Ovary (tissue), 7 donors: ENCODE measurements at regions not wholly inside any gene's neighbourhood (a gene's known extent, or its start where the extent isn't known, plus 50 kb on each side); places are given as distances from the start of the nearest gene placed in this dataset.

Experiments used
- DNase-seq, 5 donors: peaks; one replicate each; pipeline ENCODE4 v3.0.0-alpha.2; 2019 to 2020
- H3K27ac ChIP-seq, 2 donors: fragments of 200-600 bp; one replicate each; pipeline versions ENCODE4 v1.5.1 to v1.8.0; 2019 to 2022
- H3K27me3 ChIP-seq: fragments of 200-600 bp; one replicate; pipeline ENCODE4 v1.8.0; 2022
- H3K36me3 ChIP-seq: fragments of 200-600 bp; sonication (generic); one replicate; pipeline ENCODE4 v1.5.1; 2019
- H3K4me1 ChIP-seq: one replicate; pipeline ENCODE4 v1.8.1; 2013; ENCODE audit warnings: mild to moderate bottlenecking, moderate library complexity; ENCODE audit not compliant: insufficient read depth
- H3K4me3 ChIP-seq: fragments of 200-600 bp; sonication (generic); one replicate; pipeline ENCODE4 v1.5.1; 2017
- H3K9me3 ChIP-seq, 2 donors: fragments of 200-600 bp in 1 of 2; sonication (generic) in 1 of 2; one replicate each; pipeline versions ENCODE4 v1.5.1 to v1.8.1; 2013 to 2019; ENCODE audit warnings: mild to moderate bottlenecking in 1 of 2, moderate library complexity in 1 of 2
- CTCF ChIP-seq, 3 donors: fragments of 450-650 bp in 2 of 3; fragments of 200-600 bp in 1 of 3; IDR thresholded peaks; one replicate each; pipeline versions ENCODE4 v1.5.1 to v1.8.0; 2016 to 2022; ENCODE audit warnings: antibody characterized with exemption in 3 of 3, mild to moderate bottlenecking in 1 of 3
- EP300 ChIP-seq: sonication (generic); formaldehyde crosslinking; IDR thresholded peaks from one replicate; pipeline ENCODE4 v1.6.1; 2017; ENCODE audit warnings: antibody characterized with exemption
- POLR2A ChIP-seq: fragments of 450-650 bp; IDR thresholded peaks from one replicate; pipeline ENCODE4 v1.6.1; 2017; ENCODE audit warnings: antibody characterized with exemption, mild to moderate bottlenecking, moderate library complexity
- WGBS, 3 donors: extraction: QIAGEN DNeasy Blood & Tissue Kit in 1 of 3; methylation state at CpG; one replicate each; pipeline versions ENCODE4 v1.1.5 to v1.1.7; 2013 to 2017; 5-methylcytosine and 5-hydroxymethylcytosine counted together
- intact Hi-C, 4 donors: fragments of 100-400 bp; cut with DNase I; formaldehyde crosslinking; loops; one replicate each; pipeline versions ENCODE4 v1.11.0 to v1.15.1; 2022 to 2023
- donor health status: DM: no; HTN: no; CAD: no; lungs with moderate emphysema.
- donor health status: DM: no; HTN: no; CAD: no.
- donor health status: Bipolar disorder and iron deficiency.
- donor health status: DM: no; HTN: no; CAD: no.
- donor health status: DM: yes; HTN: yes; CAD: no.

GRCh38 chr12:46935271-46935847, 109.6 kb upstream of the SLC38A4 start:
- Histone ChIP-seq H3K4me1 (no peaks in the 10 kb centered on the region), H3K36me3 (no peaks in the 10 kb centered on the region), H3K4me3 (no peak overlapping the region), H3K27ac (no peak overlapping the region), H3K27me3 (no peaks in the 10 kb centered on the region), H3K9me3 (no peaks in the 10 kb centered on the region)
- TF ChIP-seq POLR2A (no peak), CTCF (IDR thresholded peaks at IDR 0.05) (no peak), EP300 (no peak)
- intact Hi-C loops, result loop anchor here in 1 of 4 donors (10.0 kb wide), 1 partner anchor 251 kb away; no protein-coding TSS in a partner anchor
- WGBS, 3 donors, result 78 to 82% (median 79%) methylated on average over 3 of the region's 3 CpGs
- DNase-seq, result no peak

- Histone ChIP-seq H3K27me3 (no peaks in the 10 kb centered on the region), H3K9me3 (no peaks in the 10 kb centered on the region), H3K27ac (no peak overlapping the region), H3K4me3 (no peak overlapping the region), H3K36me3 (no peaks in the 10 kb centered on the region), H3K4me1 (no peaks in the 10 kb centered on the region)
- no peak for DNase-seq
- TF ChIP-seq CTCF (IDR thresholded peaks at IDR 0.05) (no peak), EP300 (no peak), POLR2A (no peak)
- intact Hi-C loops, result loop anchor here in 1 of 4 donors (10.0 kb wide), 1 partner anchor 251 kb away; no protein-coding TSS in a partner anchor
- WGBS, 3 donors, result 39 to 54% (median 52%) methylated on average over 2 of the region's 2 CpGs
Measured at GRCh38 chr12:46936042-46936441, 110.2 kb upstream of the SLC38A4 start.

GRCh38 chr12:46938071-46938678, 112.4 kb upstream of the SLC38A4 start:
- DNase-seq, result no peak
- Histone ChIP-seq H3K9me3 (no peaks in the 10 kb centered on the region), H3K4me3 (no peak overlapping the region), H3K27me3 (no peaks in the 10 kb centered on the region), H3K36me3 (no peaks in the 10 kb centered on the region), H3K27ac (no peak overlapping the region), H3K4me1 (no peaks in the 10 kb centered on the region)
- intact Hi-C loops, result loop anchor here in 1 of 4 donors (10.0 kb wide), 1 partner anchor 253 kb away; no protein-coding TSS in a partner anchor
- TF ChIP-seq POLR2A (no peak), CTCF (IDR thresholded peaks at IDR 0.05) (no peak), EP300 (no peak)
- WGBS, 3 donors, result 85 to 89% (median 87%) methylated on average over 4 of the region's 4 CpGs

- intact Hi-C loops, result no loop called here
- no peaks in the 10 kb centered on the region for H3K4me1 ChIP-seq
- TF ChIP-seq POLR2A (no peak), EP300 (no peak), CTCF (IDR thresholded peaks at IDR 0.05) (no peak)
- DNase-seq, result no peak
- 24 to 59% (median 47%) methylated on average over 1 of the region's 1 CpG for whole genome bisulfite sequencing, 3 donors
- H3K9me3 ChIP-seq, result no peaks in the 10 kb centered on the region
- H3K4me3 ChIP-seq, result no peak overlapping the region
- no peaks in the 10 kb centered on the region for H3K27me3 ChIP-seq
- H3K36me3 ChIP-seq, result no peaks in the 10 kb centered on the region
- H3K27ac ChIP-seq, result no peak overlapping the region
Measured at GRCh38 chr12:46941981-46942380, 116.2 kb upstream of the SLC38A4 start.
